GM23338 (cell line): ENCODE measurements at regions not wholly inside any gene's neighbourhood (a gene's known extent, or its start where the extent isn't known, plus 50 kb on each side); places are given as distances from the start of the nearest gene placed in this dataset.

Experiments used
- ATAC-seq: fragments of 200-7000 bp; cut with Tn5 transposase; 3 replicates; pipeline ENCODE4 v1.9.1; 2020
- DNase-seq: peaks from one replicate; pipeline ENCODE4 v3.0.0-alpha.2; 2015; ENCODE audit warnings: low spot score
- H2AFZ ChIP-seq: fragments of 200-600 bp; sonication (generic); 2 replicates; pipeline ENCODE4 v1.8.0; 2016; ENCODE audit warnings: antibody characterized with exemption, mild to moderate bottlenecking, moderate library complexity
- H3F3A ChIP-seq: fragments of 200-600 bp; sonication (generic); replicated peaks from 2 replicates; pipeline ENCODE4 v1.8.0; 2017; ENCODE audit warnings: antibody characterized with exemption, mixed run types, low read depth
- H3K27ac ChIP-seq: fragments of 200-600 bp; sonication (generic); 2 replicates; pipeline ENCODE4 v1.6.1; 2016; ENCODE audit warnings: low read depth
- H3K27me3 ChIP-seq: fragments of 200-600 bp; sonication (generic); 2 replicates; pipeline ENCODE4 v1.8.0; 2016; ENCODE audit warnings: mild to moderate bottlenecking, mixed run types, moderate library complexity; ENCODE audit not compliant: insufficient read depth
- H3K36me3 ChIP-seq: fragments of 200-600 bp; sonication (generic); 2 replicates; pipeline ENCODE4 v1.8.0; 2016; ENCODE audit warnings: mild to moderate bottlenecking; ENCODE audit not compliant: insufficient read depth
- H3K4me1 ChIP-seq: fragments of 200-600 bp; sonication (generic); 2 replicates; pipeline ENCODE4 v1.8.0; 2016; ENCODE audit warnings: mild to moderate bottlenecking, moderate library complexity; ENCODE audit not compliant: insufficient read depth
- H3K4me2 ChIP-seq: fragments of 200-600 bp; sonication (generic); 2 replicates; pipeline ENCODE4 v1.7.1; 2017; ENCODE audit warnings: mixed run types
- H3K4me3 ChIP-seq: fragments of 200-600 bp; sonication (generic); 2 replicates; pipeline ENCODE4 v1.6.1; 2016; ENCODE audit warnings: mixed run types
- H3K79me2 ChIP-seq: fragments of 200-600 bp; sonication (generic); replicated peaks from 2 replicates; pipeline ENCODE4 v1.8.0; 2017; ENCODE audit warnings: mild to moderate bottlenecking; ENCODE audit not compliant: insufficient read depth
- H3K9me2 ChIP-seq: fragments of 200-600 bp; sonication (generic); 2 replicates; pipeline ENCODE4 v1.8.0; 2017; ENCODE audit not compliant: insufficient read depth
- H4K20me1 ChIP-seq: fragments of 200-600 bp; sonication (generic); replicated peaks from 2 replicates; pipeline ENCODE4 v1.8.0; 2017; ENCODE audit warnings: mild to moderate bottlenecking; ENCODE audit not compliant: insufficient read depth
- H3K27ac Mint-ChIP-seq: 2 replicates; pipeline ENCODE4 v1.8.0; 2020; ENCODE audit warnings: inconsistent platforms, mild to moderate bottlenecking, moderate library complexity, mixed read lengths
- H3K27me3 Mint-ChIP-seq: 3 replicates; pipeline ENCODE4 v1.8.0; 2022; ENCODE audit warnings: low read depth, mild to moderate bottlenecking, moderate library complexity, mixed read lengths, inconsistent platforms; ENCODE audit not compliant: insufficient read depth, poor library complexity
- H3K36me3 Mint-ChIP-seq: 3 replicates; pipeline ENCODE4 v1.8.0; 2021; ENCODE audit warnings: low read depth, mild to moderate bottlenecking, inconsistent platforms, moderate library complexity, mixed read lengths
- H3K4me1 Mint-ChIP-seq: 3 replicates; pipeline ENCODE4 v1.8.0; 2020; ENCODE audit warnings: mild to moderate bottlenecking, inconsistent platforms, mixed read lengths
- H3K4me3 Mint-ChIP-seq: 3 replicates; pipeline ENCODE4 v1.8.0; 2021; ENCODE audit warnings: moderate library complexity, mild to moderate bottlenecking, inconsistent platforms, mixed read lengths
- H3K9me3 Mint-ChIP-seq: 3 replicates; pipeline ENCODE4 v1.8.0; 2020; ENCODE audit warnings: moderate library complexity, mild to moderate bottlenecking, inconsistent platforms, mixed read lengths
- CREB1 ChIP-seq: fragments of 250-450 bp; sonication (Bioruptor Pico); IDR thresholded peaks from 2 replicates; pipeline ENCODE4 v1.5.0; 2020; ENCODE audit warnings: low read depth, mild to moderate bottlenecking, moderate library complexity
- EZH2 ChIP-seq: fragments of 200-600 bp; sonication (generic); IDR thresholded peaks from one replicate; pipeline ENCODE4 v1.8.0; 2017; ENCODE audit warnings: antibody characterized with exemption, mild to moderate bottlenecking, low read depth; ENCODE audit not compliant: unreplicated experiment
- EZH2phosphoT487 ChIP-seq: fragments of 200-600 bp; sonication (generic); IDR thresholded peaks from one replicate; pipeline ENCODE4 v1.8.1; 2018; ENCODE audit warnings: antibody characterized with exemption; ENCODE audit not compliant: unreplicated experiment
- JUNB ChIP-seq: IDR thresholded peaks from one replicate; pipeline ENCODE4 v1.6.1; 2016; ENCODE audit warnings: antibody characterized with exemption; ENCODE audit not compliant: unreplicated experiment
- NANOG ChIP-seq: IDR thresholded peaks from 2 replicates; pipeline ENCODE4 v1.6.1; 2016; ENCODE audit warnings: antibody characterized with exemption, borderline replicate concordance
- POLR2AphosphoS5 ChIP-seq: IDR thresholded peaks from 2 replicates; pipeline ENCODE4 v1.6.1; 2016; ENCODE audit warnings: antibody characterized with exemption, low read depth
- ZNF331 ChIP-seq: fragments of 250-450 bp; sonication (Bioruptor Pico); IDR thresholded peaks from 2 replicates; pipeline ENCODE4 v1.5.0; 2020; ENCODE audit warnings: low read depth, mild to moderate bottlenecking, moderate library complexity
- TF ChIP-seq, protein P1 (sequence below): IDR thresholded peaks from 2 replicates; pipeline ENCODE4 v1.6.1; 2016; ENCODE audit warnings: antibody characterized with exemption
- TF ChIP-seq, protein P2 (sequence below): fragments of 250-450 bp; sonication (Bioruptor Pico); IDR thresholded peaks from 2 replicates; pipeline ENCODE4 v1.5.0; 2020; ENCODE audit warnings: mild to moderate bottlenecking, moderate library complexity
- TF ChIP-seq, protein P3 (sequence below), 2 experiments: fragments of 200-600 bp in 1 of 2; sonication (generic) in 1 of 2; conservative IDR thresholded peaks; 2 replicates each; pipeline versions ENCODE4 v1.5.1 to v1.6.1; 2016 to 2017; ENCODE audit warnings: antibody characterized with exemption in 2 of 2, low read depth in 2 of 2, mild to moderate bottlenecking in 2 of 2, moderate library complexity in 1 of 2

DNA sequence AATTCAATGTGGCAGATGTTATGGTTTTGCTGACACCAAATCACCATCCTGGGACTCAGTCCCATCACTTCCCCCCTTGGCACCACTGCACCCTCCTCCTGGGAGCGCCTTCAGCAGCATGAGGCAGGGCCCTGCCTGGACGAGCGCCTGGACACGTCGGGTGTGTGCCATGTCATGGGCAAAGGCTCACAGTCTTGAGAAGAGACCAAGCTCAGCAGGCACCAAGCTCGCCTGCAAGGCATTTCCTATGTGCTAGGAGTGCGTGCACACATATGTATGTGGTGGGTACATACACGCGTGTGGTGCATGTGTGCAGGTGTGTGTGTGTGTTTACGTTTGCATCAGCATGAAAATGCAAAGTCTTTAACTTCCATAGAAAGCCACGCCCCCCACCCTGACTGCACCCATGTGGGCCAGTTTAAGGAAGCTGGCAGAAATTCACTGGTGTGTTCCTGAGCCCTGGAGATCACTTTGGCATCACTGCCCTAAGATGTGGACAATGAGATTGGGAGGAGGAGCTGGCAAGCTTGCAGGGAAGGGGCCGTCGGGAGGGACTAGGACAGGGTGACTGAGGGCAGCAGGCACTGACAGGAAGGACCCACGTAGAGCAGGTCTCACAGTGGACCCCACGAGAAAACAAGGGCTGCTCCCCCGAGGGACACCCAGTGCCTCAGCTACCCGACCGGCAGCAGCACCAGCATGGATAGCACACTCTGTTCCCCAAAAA lies 169.9 kb upstream of the PPP2R2D start:
- no peaks in the 10 kb centered on the region for H3K36me3 ChIP-seq
- H3K4me3 ChIP-seq = no peak overlapping the region
- no peak for DNase-seq
- peaks cover 3% of the 10 kb centered on the region; the same call in 1 of the 2 replicates for H3K9me2 ChIP-seq
- no peaks in the 10 kb centered on the region for H3K27me3 ChIP-seq
- no peak overlapping the region for H3K27ac ChIP-seq
- no peak overlapping the region for H3K4me2 ChIP-seq
- no peaks in the 10 kb centered on the region for H3K79me2 ChIP-seq
- Mint-ChIP-seq H3K27me3 (peaks cover 10% of the 10 kb centered on the region), H3K36me3 (peaks cover 5% of the 10 kb centered on the region), H3K27ac (no peak overlapping the region), H3K4me1 (peaks cover 27% of the 10 kb centered on the region), H3K9me3 (peaks cover 16% of the 10 kb centered on the region), H3K4me3 (no peak overlapping the region)
- H4K20me1 ChIP-seq = no peaks in the 10 kb centered on the region
- H3F3A ChIP-seq = 0 out of 2 replicates have a peak, but pooled peaks cover 2% of the 10 kb centered on the region
- H3K4me1 ChIP-seq = peaks cover 9% of the 10 kb centered on the region
- no peak for TF ChIP-seq POLR2AphosphoS5
- no peak for TF ChIP-seq EZH2
- no peak for TF ChIP-seq CREB1 (CRISPR knock-in tag)
- no peak for TF ChIP-seq ZNF331 (CRISPR knock-in tag)
- TF ChIP-seq NANOG = no peak
- TF ChIP-seq, protein P1, sequence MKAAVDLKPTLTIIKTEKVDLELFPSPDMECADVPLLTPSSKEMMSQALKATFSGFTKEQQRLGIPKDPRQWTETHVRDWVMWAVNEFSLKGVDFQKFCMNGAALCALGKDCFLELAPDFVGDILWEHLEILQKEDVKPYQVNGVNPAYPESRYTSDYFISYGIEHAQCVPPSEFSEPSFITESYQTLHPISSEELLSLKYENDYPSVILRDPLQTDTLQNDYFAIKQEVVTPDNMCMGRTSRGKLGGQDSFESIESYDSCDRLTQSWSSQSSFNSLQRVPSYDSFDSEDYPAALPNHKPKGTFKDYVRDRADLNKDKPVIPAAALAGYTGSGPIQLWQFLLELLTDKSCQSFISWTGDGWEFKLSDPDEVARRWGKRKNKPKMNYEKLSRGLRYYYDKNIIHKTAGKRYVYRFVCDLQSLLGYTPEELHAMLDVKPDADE = no peak
- no peak for ATAC-seq
- H2AFZ ChIP-seq = no peak overlapping the region

DNA sequence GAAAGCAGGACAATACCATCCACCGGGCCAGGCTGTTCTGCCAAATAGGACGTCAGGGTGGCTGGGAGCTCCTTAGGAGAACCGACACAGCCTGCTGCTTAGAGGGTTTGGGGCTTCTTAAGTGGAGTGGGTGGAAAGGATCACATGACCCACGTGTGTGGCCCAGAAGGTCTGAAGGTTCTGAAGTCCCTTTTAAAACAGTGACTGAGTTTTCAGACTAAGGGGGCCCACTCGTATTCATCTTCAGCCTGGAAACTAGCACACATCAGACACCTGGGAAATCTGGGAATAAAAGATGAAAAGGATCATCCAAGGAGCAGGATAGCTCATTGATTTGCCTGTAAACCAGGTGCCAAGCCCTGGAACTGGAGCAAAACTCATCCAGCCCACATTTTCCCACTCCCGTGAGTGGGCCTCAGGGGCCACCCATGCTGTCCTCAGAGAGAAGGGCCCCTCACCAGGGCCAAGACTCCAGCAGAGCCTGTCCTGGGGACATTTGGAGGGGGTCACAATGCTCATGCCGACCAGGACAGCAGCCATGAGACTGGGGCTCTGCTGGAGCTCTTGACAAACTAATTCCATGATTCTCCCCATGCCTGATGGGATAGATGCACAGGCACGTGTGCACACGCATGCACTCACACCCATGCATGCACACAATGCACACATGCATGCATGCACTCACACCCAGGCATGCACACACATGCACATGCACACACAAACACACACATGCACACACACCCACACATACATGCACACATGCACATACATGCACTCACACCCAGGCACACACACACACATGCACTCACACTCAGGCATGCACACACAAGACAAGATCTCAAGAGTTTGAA lies 168.8 kb upstream of the PPP2R2D start:
- peaks cover 5% of the 10 kb centered on the region for H3K27me3 Mint-ChIP-seq
- peaks cover 5% of the 10 kb centered on the region for H3K36me3 Mint-ChIP-seq
- Histone ChIP-seq H3K79me2 (no peaks in the 10 kb centered on the region), H3K9me2 (peaks cover 3% of the 10 kb centered on the region; the same call in 1 of the 2 replicates), H3F3A (no peaks in the 10 kb centered on the region), H3K4me3 (no peak overlapping the region), H3K4me2 (no peak overlapping the region), H4K20me1 (no peaks in the 10 kb centered on the region), H3K27ac (no peak overlapping the region), H3K36me3 (no peaks in the 10 kb centered on the region), H2AFZ (no peak overlapping the region), H3K4me1 (peaks cover 8% of the 10 kb centered on the region), H3K27me3 (no peaks in the 10 kb centered on the region)
- no peak for ATAC-seq
- no peak for DNase-seq
- H3K27ac Mint-ChIP-seq = no peak overlapping the region
- peaks cover 17% of the 10 kb centered on the region for H3K4me1 Mint-ChIP-seq
- H3K9me3 Mint-ChIP-seq = peaks cover 16% of the 10 kb centered on the region
- no peak overlapping the region for H3K4me3 Mint-ChIP-seq
- TF ChIP-seq EZH2 (no peak), EZH2phosphoT487 (no peak), JUNB (no peak), NANOG (no peak), POLR2AphosphoS5 (no peak), ZNF331 (CRISPR knock-in tag) (no peak)
- TF ChIP-seq, protein P2, sequence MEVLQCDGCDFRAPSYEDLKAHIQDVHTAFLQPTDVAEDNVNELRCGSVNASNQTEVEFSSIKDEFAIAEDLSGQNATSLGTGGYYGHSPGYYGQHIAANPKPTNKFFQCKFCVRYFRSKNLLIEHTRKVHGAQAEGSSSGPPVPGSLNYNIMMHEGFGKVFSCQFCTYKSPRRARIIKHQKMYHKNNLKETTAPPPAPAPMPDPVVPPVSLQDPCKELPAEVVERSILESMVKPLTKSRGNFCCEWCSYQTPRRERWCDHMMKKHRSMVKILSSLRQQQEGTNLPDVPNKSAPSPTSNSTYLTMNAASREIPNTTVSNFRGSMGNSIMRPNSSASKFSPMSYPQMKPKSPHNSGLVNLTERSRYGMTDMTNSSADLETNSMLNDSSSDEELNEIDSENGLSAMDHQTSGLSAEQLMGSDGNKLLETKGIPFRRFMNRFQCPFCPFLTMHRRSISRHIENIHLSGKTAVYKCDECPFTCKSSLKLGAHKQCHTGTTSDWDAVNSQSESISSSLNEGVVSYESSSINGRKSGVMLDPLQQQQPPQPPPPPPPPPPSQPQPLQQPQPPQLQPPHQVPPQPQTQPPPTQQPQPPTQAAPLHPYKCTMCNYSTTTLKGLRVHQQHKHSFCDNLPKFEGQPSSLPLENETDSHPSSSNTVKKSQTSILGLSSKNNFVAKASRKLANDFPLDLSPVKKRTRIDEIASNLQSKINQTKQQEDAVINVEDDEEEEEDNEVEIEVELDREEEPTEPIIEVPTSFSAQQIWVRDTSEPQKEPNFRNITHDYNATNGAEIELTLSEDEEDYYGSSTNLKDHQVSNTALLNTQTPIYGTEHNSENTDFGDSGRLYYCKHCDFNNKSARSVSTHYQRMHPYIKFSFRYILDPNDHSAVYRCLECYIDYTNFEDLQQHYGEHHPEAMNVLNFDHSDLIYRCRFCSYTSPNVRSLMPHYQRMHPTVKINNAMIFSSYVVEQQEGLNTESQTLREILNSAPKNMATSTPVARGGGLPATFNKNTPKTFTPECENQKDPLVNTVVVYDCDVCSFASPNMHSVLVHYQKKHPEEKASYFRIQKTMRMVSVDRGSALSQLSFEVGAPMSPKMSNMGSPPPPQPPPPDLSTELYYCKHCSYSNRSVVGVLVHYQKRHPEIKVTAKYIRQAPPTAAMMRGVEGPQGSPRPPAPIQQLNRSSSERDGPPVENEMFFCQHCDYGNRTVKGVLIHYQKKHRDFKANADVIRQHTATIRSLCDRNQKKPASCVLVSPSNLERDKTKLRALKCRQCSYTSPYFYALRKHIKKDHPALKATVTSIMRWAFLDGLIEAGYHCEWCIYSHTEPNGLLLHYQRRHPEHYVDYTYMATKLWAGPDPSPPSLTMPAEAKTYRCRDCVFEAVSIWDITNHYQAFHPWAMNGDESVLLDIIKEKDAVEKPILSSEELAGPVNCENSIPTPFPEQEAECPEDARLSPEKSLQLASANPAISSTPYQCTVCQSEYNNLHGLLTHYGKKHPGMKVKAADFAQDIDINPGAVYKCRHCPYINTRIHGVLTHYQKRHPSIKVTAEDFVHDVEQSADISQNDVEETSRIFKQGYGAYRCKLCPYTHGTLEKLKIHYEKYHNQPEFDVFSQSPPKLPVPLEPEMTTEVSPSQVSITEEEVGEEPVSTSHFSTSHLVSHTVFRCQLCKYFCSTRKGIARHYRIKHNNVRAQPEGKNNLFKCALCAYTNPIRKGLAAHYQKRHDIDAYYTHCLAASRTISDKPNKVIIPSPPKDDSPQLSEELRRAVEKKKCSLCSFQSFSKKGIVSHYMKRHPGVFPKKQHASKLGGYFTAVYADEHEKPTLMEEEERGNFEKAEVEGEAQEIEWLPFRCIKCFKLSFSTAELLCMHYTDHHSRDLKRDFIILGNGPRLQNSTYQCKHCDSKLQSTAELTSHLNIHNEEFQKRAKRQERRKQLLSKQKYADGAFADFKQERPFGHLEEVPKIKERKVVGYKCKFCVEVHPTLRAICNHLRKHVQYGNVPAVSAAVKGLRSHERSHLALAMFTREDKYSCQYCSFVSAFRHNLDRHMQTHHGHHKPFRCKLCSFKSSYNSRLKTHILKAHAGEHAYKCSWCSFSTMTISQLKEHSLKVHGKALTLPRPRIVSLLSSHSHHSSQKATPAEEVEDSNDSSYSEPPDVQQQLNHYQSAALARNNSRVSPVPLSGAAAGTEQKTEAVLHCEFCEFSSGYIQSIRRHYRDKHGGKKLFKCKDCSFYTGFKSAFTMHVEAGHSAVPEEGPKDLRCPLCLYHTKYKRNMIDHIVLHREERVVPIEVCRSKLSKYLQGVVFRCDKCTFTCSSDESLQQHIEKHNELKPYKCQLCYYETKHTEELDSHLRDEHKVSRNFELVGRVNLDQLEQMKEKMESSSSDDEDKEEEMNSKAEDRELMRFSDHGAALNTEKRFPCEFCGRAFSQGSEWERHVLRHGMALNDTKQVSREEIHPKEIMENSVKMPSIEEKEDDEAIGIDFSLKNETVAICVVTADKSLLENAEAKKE (CRISPR knock-in tag) = no peak
- TF ChIP-seq, protein P3, sequence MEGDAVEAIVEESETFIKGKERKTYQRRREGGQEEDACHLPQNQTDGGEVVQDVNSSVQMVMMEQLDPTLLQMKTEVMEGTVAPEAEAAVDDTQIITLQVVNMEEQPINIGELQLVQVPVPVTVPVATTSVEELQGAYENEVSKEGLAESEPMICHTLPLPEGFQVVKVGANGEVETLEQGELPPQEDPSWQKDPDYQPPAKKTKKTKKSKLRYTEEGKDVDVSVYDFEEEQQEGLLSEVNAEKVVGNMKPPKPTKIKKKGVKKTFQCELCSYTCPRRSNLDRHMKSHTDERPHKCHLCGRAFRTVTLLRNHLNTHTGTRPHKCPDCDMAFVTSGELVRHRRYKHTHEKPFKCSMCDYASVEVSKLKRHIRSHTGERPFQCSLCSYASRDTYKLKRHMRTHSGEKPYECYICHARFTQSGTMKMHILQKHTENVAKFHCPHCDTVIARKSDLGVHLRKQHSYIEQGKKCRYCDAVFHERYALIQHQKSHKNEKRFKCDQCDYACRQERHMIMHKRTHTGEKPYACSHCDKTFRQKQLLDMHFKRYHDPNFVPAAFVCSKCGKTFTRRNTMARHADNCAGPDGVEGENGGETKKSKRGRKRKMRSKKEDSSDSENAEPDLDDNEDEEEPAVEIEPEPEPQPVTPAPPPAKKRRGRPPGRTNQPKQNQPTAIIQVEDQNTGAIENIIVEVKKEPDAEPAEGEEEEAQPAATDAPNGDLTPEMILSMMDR (conservative IDR thresholded peaks at IDR 0.05; ENCODE audit: low read depth in 2 of 2) = no peak
